ENCODE measurements at regions not wholly inside any gene's neighbourhood (a gene's known extent, or its start where the extent isn't known, plus 50 kb on each side); places are given as distances from the start of the nearest gene placed in this dataset.

GRCh38 chr1:182283746-182284544 is 107.6 kb downstream of the GLUL start:
- H3K4me1 Mint-ChIP-seq: no peaks in the 10 kb centered on the region
- H3K27ac Mint-ChIP-seq: no peak overlapping the region
- no peaks in the 10 kb centered on the region for H3K27me3 Mint-ChIP-seq
- CTCF ChIA-PET: no interaction called here
- no peaks in the 10 kb centered on the region for H3K9me3 Mint-ChIP-seq
- H3K36me3 Mint-ChIP-seq: no peaks in the 10 kb centered on the region
- no peak for DNase-seq
- H3K4me3 Mint-ChIP-seq: no peak overlapping the region

- DNase-seq: no peak
- no peaks in the 10 kb centered on the region for H3K36me3 Mint-ChIP-seq
- H3K27me3 Mint-ChIP-seq: no peaks in the 10 kb centered on the region
- CTCF ChIA-PET: no interaction called here
- H3K9me3 Mint-ChIP-seq: no peaks in the 10 kb centered on the region
- no peak overlapping the region for H3K4me3 Mint-ChIP-seq
- H3K4me1 Mint-ChIP-seq: no peaks in the 10 kb centered on the region
- no peak overlapping the region for H3K27ac Mint-ChIP-seq
These were observed 110.0 kb downstream of the GLUL start for GRCh38 chr1:182281541-182281940.

- Mint-ChIP-seq H3K4me1 (no peaks in the 10 kb centered on the region), H3K27ac (no peak overlapping the region), H3K9me3 (no peaks in the 10 kb centered on the region), H3K27me3 (no peaks in the 10 kb centered on the region), H3K4me3 (no peak overlapping the region), H3K36me3 (no peaks in the 10 kb centered on the region)
- DNase-seq: no peak
- CTCF ChIA-PET: interaction anchor here (0.6 to 1.5 kb wide), 2 partner anchors 138 to 147 kb away, joined by 3 to 4 read pairs; no protein-coding TSS in a partner anchor
These were observed 111.1 kb downstream of the GLUL start for GRCh38 chr1:182280504-182280900.

GRCh38 chr1:182279724-182280503 is 111.7 kb downstream of the GLUL start:
- no peak overlapping the region for H3K4me3 Mint-ChIP-seq
- no peak for DNase-seq
- CTCF ChIA-PET: interaction anchor here (0.6 to 1.5 kb wide), 3 partner anchors 135 to 147 kb away, joined by 3 to 4 read pairs (median 3); no protein-coding TSS in a partner anchor
- H3K9me3 Mint-ChIP-seq: no peaks in the 10 kb centered on the region
- H3K27me3 Mint-ChIP-seq: no peaks in the 10 kb centered on the region
- H3K36me3 Mint-ChIP-seq: no peaks in the 10 kb centered on the region
- H3K4me1 Mint-ChIP-seq: no peaks in the 10 kb centered on the region
- no peak overlapping the region for H3K27ac Mint-ChIP-seq

GRCh38 chr1:182279302-182279701 is 112.3 kb downstream of the GLUL start:
- Mint-ChIP-seq H3K36me3 (no peaks in the 10 kb centered on the region), H3K27ac (no peak overlapping the region), H3K4me1 (no peaks in the 10 kb centered on the region), H3K4me3 (no peak overlapping the region), H3K27me3 (no peaks in the 10 kb centered on the region), H3K9me3 (no peaks in the 10 kb centered on the region)
- DNase-seq: no peak
- CTCF ChIA-PET: interaction anchor here (0.6 to 1.5 kb wide), 2 partner anchors 135 to 136 kb away, joined by 3 read pairs; no protein-coding TSS in a partner anchor

- Mint-ChIP-seq H3K27me3 (no peaks in the 10 kb centered on the region), H3K9me3 (no peaks in the 10 kb centered on the region), H3K27ac (no peak overlapping the region), H3K4me3 (no peak overlapping the region), H3K36me3 (no peaks in the 10 kb centered on the region), H3K4me1 (no peaks in the 10 kb centered on the region)
- CTCF ChIA-PET: no interaction called here
- DNase-seq: no peak
These were observed 113.2 kb downstream of the GLUL start for GRCh38 chr1:182278144-182279054.

GRCh38 chr1:182275271-182275670 is 116.3 kb downstream of the GLUL start:
- Mint-ChIP-seq H3K4me1 (no peaks in the 10 kb centered on the region), H3K27me3 (peaks cover 10% of the 10 kb centered on the region), H3K36me3 (no peaks in the 10 kb centered on the region), H3K27ac (no peak overlapping the region), H3K9me3 (no peaks in the 10 kb centered on the region), H3K4me3 (no peak overlapping the region)
- no peak for DNase-seq
- CTCF ChIA-PET: no interaction called here

GRCh38 chr1:182274618-182275017 is 117.0 kb downstream of the GLUL start:
- CTCF ChIA-PET: no interaction called here
- no peak overlapping the region for H3K27ac Mint-ChIP-seq
- no peaks in the 10 kb centered on the region for H3K36me3 Mint-ChIP-seq
- no peak overlapping the region for H3K4me3 Mint-ChIP-seq
- H3K9me3 Mint-ChIP-seq: no peaks in the 10 kb centered on the region
- no peaks in the 10 kb centered on the region for H3K4me1 Mint-ChIP-seq
- peaks cover 10% of the 10 kb centered on the region for H3K27me3 Mint-ChIP-seq
- DNase-seq: no peak

- DNase-seq: no peak
- no peak overlapping the region for H3K27ac Mint-ChIP-seq
- no peak overlapping the region for H3K4me3 Mint-ChIP-seq
- no peaks in the 10 kb centered on the region for H3K9me3 Mint-ChIP-seq
- H3K27me3 Mint-ChIP-seq: peaks cover 10% of the 10 kb centered on the region
- peaks cover 2% of the 10 kb centered on the region for H3K4me1 Mint-ChIP-seq
- CTCF ChIA-PET: no interaction called here
- no peaks in the 10 kb centered on the region for H3K36me3 Mint-ChIP-seq
These were observed 120.9 kb downstream of the GLUL start for GRCh38 chr1:182270731-182271130.

GRCh38 chr1:182269097-182269496 is 122.5 kb downstream of the GLUL start:
- H3K36me3 Mint-ChIP-seq: no peaks in the 10 kb centered on the region
- H3K4me1 Mint-ChIP-seq: peaks cover 2% of the 10 kb centered on the region
- no peak overlapping the region for H3K27ac Mint-ChIP-seq
- no peak overlapping the region for H3K4me3 Mint-ChIP-seq
- CTCF ChIA-PET: no interaction called here
- no peak for DNase-seq
- H3K9me3 Mint-ChIP-seq: no peaks in the 10 kb centered on the region
- peaks cover 10% of the 10 kb centered on the region for H3K27me3 Mint-ChIP-seq

- Mint-ChIP-seq H3K4me3 (no peak overlapping the region), H3K4me1 (peaks cover 2% of the 10 kb centered on the region), H3K36me3 (no peaks in the 10 kb centered on the region), H3K27me3 (peaks cover 10% of the 10 kb centered on the region), H3K27ac (no peak overlapping the region), H3K9me3 (no peaks in the 10 kb centered on the region)
- CTCF ChIA-PET: no interaction called here
- DNase-seq: no peak
These were observed 122.9 kb downstream of the GLUL start for GRCh38 chr1:182268669-182269068.

- Mint-ChIP-seq H3K4me1 (peaks cover 24% of the 10 kb centered on the region), H3K36me3 (no peaks in the 10 kb centered on the region), H3K27ac (no peak overlapping the region), H3K4me3 (no peak overlapping the region), H3K9me3 (no peaks in the 10 kb centered on the region), H3K27me3 (no peaks in the 10 kb centered on the region)
- DNase-seq: no peak
- CTCF ChIA-PET: interaction anchor here (0.7 kb wide), 1 partner anchor 133 kb away, joined by 3 read pairs; no protein-coding TSS in a partner anchor
These were observed 127.4 kb downstream of the GLUL start for GRCh38 chr1:182264185-182264584.

GRCh38 chr1:182263706-182264105 is 127.9 kb downstream of the GLUL start:
- no peak overlapping the region for H3K27ac Mint-ChIP-seq
- no peak for DNase-seq
- no peak overlapping the region for H3K4me3 Mint-ChIP-seq
- peaks cover 26% of the 10 kb centered on the region for H3K4me1 Mint-ChIP-seq
- H3K9me3 Mint-ChIP-seq: no peaks in the 10 kb centered on the region
- CTCF ChIA-PET: interaction anchor here (0.7 to 1.1 kb wide), 3 partner anchors 18 to 760 kb away, joined by 3 read pairs; no protein-coding TSS in a partner anchor
- no peaks in the 10 kb centered on the region for H3K36me3 Mint-ChIP-seq
- H3K27me3 Mint-ChIP-seq: no peaks in the 10 kb centered on the region

GRCh38 chr1:182262425-182262824 is 129.2 kb downstream of the GLUL start:
- no peaks in the 10 kb centered on the region for H3K9me3 Mint-ChIP-seq
- no peaks in the 10 kb centered on the region for H3K27me3 Mint-ChIP-seq
- peaks cover 25% of the 10 kb centered on the region for H3K4me1 Mint-ChIP-seq
- no peak overlapping the region for H3K4me3 Mint-ChIP-seq
- no peak overlapping the region for H3K27ac Mint-ChIP-seq
- H3K36me3 Mint-ChIP-seq: no peaks in the 10 kb centered on the region
- CTCF ChIA-PET: interaction anchor here (1.1 kb wide), 1 partner anchor 17 kb away, joined by 3 read pairs; no protein-coding TSS in a partner anchor
- DNase-seq: no peak

Data from activated naive CD4-positive, alpha-beta T cell treated with anti-CD3 and anti-CD28 coated beads, Interleukin-2, amount 10 ng/mL, durations not matched to agents 7 days and 5 days (primary cell).